ENCODE measurements at regions not wholly inside any gene's neighbourhood (a gene's known extent, or its start where the extent isn't known, plus 50 kb on each side); places are given as distances from the start of the nearest gene placed in this dataset.
"Not testable (repeated sequence)": the region's sequence is repeated elsewhere in the genome, so short reads cannot be mapped to it uniquely, and the experiment has no call there.

DNA sequence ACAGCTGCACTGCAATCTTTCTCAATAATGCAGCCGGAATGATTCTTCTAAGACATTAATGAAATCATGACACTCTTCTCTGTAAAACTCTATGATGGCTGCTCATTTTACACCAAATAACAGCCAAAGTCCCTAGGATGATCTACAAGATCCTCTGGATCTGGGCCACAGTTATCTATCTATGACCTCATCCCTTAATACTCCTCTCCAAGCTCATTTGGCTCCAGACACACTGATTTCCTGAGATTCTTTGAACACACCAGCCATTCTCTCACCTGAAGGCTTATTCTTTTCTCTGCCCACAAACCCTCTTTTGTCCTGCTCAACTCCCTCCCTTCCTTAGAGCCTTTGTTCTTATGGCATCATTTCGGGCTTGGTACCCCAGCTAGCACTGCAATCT, 577.4 kb upstream of the ANKRD30A start:
- H3K4me1 ChIP-seq (ENCODE audit: control insufficient read depth, insufficient read depth, low read length): no peaks in the 10 kb centered on the region
- H3K27me3 ChIP-seq (replicated peaks; ENCODE audit: control insufficient read depth, insufficient read depth, low read length): no peaks in the 10 kb centered on the region
- H3K36me3 ChIP-seq (ENCODE audit: control insufficient read depth, insufficient read depth, low read length, severe bottlenecking): no peaks in the 10 kb centered on the region
- H3K9ac ChIP-seq (ENCODE audit: low read length): no peak overlapping the region
- H3K9me3 ChIP-seq (ENCODE audit: control insufficient read depth, low read length): no peaks in the 10 kb centered on the region
- no peak for DNase-seq (ENCODE audit: low read depth)
- no peak overlapping the region for H3K4me3 ChIP-seq (ENCODE audit: low read length)

DNA sequence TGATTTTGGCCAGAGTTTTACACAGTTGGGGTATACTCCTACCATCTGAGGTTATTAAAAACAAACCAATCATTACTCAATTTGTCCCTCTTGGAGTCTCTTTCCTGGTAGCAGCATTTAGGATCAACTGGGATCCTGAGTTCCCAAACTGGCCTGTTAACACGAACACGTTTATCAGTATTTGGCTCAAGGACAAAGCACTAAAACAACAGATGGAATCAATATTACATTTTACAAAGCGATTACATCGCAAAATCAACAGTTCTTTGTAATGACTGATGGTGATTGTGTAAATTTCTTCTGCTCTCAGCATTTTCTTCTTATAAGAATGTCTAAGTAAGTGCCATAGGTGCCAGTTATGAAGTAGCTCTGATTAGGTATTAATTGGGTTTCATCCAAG, 582.9 kb upstream of the ANKRD30A start:
- no peak overlapping the region for H3K4me3 ChIP-seq (ENCODE audit: low read length)
- peaks cover 8% of the 10 kb centered on the region for H3K4me1 ChIP-seq (ENCODE audit: control insufficient read depth, insufficient read depth, low read length)
- no peaks in the 10 kb centered on the region for H3K9me3 ChIP-seq (ENCODE audit: control insufficient read depth, low read length)
- H3K36me3 ChIP-seq (ENCODE audit: control insufficient read depth, insufficient read depth, low read length, severe bottlenecking): no peaks in the 10 kb centered on the region
- H3K9ac ChIP-seq (ENCODE audit: low read length): no peak overlapping the region
- H3K27me3 ChIP-seq (replicated peaks; ENCODE audit: control insufficient read depth, insufficient read depth, low read length): no peaks in the 10 kb centered on the region
- no peak for DNase-seq (ENCODE audit: low read depth)

GRCh38 chr10:36540611-36541010, 584.8 kb upstream of the ANKRD30A start:
- H3K4me3 ChIP-seq (ENCODE audit: low read length): no peak overlapping the region
- H3K27me3 ChIP-seq (replicated peaks; ENCODE audit: control insufficient read depth, insufficient read depth, low read length): no peaks in the 10 kb centered on the region
- H3K4me1 ChIP-seq (ENCODE audit: control insufficient read depth, insufficient read depth, low read length): peaks cover 8% of the 10 kb centered on the region
- DNase-seq (ENCODE audit: low read depth): no peak
- H3K9ac ChIP-seq (ENCODE audit: low read length): no peak overlapping the region
- no peaks in the 10 kb centered on the region for H3K36me3 ChIP-seq (ENCODE audit: control insufficient read depth, insufficient read depth, low read length, severe bottlenecking)
- H3K9me3 ChIP-seq (ENCODE audit: control insufficient read depth, low read length): no peaks in the 10 kb centered on the region

DNA sequence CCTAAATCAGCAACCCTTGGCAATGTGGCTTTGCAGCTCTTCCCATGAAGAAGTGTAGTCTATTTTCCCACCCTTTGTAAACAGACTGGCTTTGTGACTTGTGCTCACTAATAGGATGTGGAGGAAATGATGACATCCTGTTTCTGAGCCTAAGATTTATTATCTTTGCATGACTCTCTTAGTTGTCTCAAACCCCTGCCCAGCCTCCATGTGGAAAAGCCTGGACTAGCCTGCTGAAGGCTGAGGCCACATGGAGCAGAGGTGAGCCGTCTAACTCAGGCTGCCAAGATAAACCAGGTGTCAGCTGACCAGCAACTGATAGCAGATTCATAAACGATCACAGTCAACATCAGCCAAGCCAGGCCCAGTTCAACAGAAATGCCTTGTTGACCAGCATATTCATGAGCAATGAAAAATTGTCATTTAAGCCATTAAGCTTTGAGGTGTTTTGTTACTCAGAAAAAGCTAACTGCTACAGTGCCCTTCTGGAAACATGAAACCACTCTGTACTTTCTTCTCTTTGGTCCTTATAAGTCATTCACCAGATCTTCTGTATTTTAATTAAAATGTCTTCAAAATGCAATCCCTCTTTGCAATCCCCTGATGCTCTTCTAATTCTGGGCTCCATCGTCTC, 586.3 kb upstream of the ANKRD30A start:
- Histone ChIP-seq H3K9ac (ENCODE audit: low read length) (no peak overlapping the region), H3K9me3 (ENCODE audit: control insufficient read depth, low read length) (no peaks in the 10 kb centered on the region), H3K36me3 (ENCODE audit: control insufficient read depth, insufficient read depth, low read length, severe bottlenecking) (no peaks in the 10 kb centered on the region), H3K27me3 (replicated peaks; ENCODE audit: control insufficient read depth, insufficient read depth, low read length) (no peaks in the 10 kb centered on the region), H3K4me1 (ENCODE audit: control insufficient read depth, insufficient read depth, low read length) (peaks cover 8% of the 10 kb centered on the region), H3K4me3 (ENCODE audit: low read length) (no peak overlapping the region)
- DNase-seq (ENCODE audit: low read depth): no peak

DNA sequence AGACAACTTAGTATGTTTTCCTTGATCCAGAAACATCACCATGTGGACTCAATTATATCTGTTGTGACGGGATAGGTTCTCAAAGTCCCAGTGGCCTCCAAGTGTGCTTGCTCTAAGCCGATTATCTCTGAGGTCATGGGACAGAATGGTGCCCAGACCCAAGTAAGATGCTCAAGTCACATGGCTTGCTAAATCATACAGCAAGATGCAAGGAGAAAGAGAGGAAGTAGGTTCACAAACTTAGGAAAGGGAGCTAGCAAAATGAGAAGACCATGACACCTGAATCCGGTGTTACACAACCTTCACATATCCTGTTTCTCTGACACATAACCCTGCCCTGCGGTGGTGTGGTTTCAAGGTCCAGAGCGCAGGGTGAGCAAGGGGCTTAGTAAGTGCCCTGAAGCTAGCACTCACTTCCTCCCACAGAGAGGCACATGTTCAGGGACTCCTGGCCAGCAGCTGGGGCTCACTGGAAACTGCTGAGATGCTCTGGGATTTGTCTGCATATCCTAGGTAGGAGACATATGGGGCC, 590.9 kb upstream of the ANKRD30A start:
- Histone ChIP-seq H3K4me3 (ENCODE audit: low read length) (no peak overlapping the region), H3K27me3 (replicated peaks; ENCODE audit: control insufficient read depth, insufficient read depth, low read length) (no peaks in the 10 kb centered on the region), H3K9ac (ENCODE audit: low read length) (no peak overlapping the region), H3K4me1 (ENCODE audit: control insufficient read depth, insufficient read depth, low read length) (no peaks in the 10 kb centered on the region), H3K36me3 (ENCODE audit: control insufficient read depth, insufficient read depth, low read length, severe bottlenecking) (no peaks in the 10 kb centered on the region), H3K9me3 (ENCODE audit: control insufficient read depth, low read length) (peaks cover 11% of the 10 kb centered on the region)
- peak; percentile 88 for DNase-seq (ENCODE audit: low read depth)

GRCh38 chr10:36533861-36534260, 591.5 kb upstream of the ANKRD30A start:
- H3K4me1 ChIP-seq (ENCODE audit: control insufficient read depth, insufficient read depth, low read length): no peaks in the 10 kb centered on the region
- peaks cover 17% of the 10 kb centered on the region for H3K9me3 ChIP-seq (ENCODE audit: control insufficient read depth, low read length)
- DNase-seq (ENCODE audit: low read depth): no peak
- no peak overlapping the region for H3K4me3 ChIP-seq (ENCODE audit: low read length)
- H3K9ac ChIP-seq (ENCODE audit: low read length): no peak overlapping the region
- H3K27me3 ChIP-seq (replicated peaks; ENCODE audit: control insufficient read depth, insufficient read depth, low read length): no peaks in the 10 kb centered on the region
- H3K36me3 ChIP-seq (ENCODE audit: control insufficient read depth, insufficient read depth, low read length, severe bottlenecking): no peaks in the 10 kb centered on the region

- no peak overlapping the region for H3K4me3 ChIP-seq (ENCODE audit: low read length)
- no peak overlapping the region for H3K9ac ChIP-seq (ENCODE audit: low read length)
- H3K9me3 ChIP-seq (ENCODE audit: control insufficient read depth, low read length): peaks cover 17% of the 10 kb centered on the region
- no peaks in the 10 kb centered on the region for H3K4me1 ChIP-seq (ENCODE audit: control insufficient read depth, insufficient read depth, low read length)
- no peaks in the 10 kb centered on the region for H3K36me3 ChIP-seq (ENCODE audit: control insufficient read depth, insufficient read depth, low read length, severe bottlenecking)
- no peaks in the 10 kb centered on the region for H3K27me3 ChIP-seq (replicated peaks; ENCODE audit: control insufficient read depth, insufficient read depth, low read length)
- DNase-seq (ENCODE audit: low read depth): no peak
These were observed 592.1 kb upstream of the ANKRD30A start for GRCh38 chr10:36533316-36533715.

DNA sequence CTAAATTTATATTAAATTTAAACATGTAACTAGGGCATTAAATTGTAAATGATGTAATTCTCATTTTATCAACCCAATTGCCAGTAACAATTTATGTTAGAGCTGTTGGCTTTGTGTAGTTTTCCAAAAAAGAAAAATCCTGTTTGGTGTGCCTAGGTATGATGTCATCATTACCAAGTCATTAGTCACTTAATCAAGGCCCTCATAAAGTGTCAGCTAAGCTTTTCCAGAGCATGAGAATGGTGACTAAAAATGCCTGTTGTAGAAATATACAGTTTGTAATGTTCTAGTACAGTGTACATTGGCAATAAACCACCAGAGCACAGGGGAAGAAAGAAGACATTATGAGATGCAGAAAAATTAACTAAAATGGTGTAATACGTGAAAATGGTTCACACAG, 593.8 kb upstream of the ANKRD30A start:
- Histone ChIP-seq H3K36me3 (ENCODE audit: control insufficient read depth, insufficient read depth, low read length, severe bottlenecking) (no peaks in the 10 kb centered on the region), H3K9me3 (ENCODE audit: control insufficient read depth, low read length) (peaks cover 17% of the 10 kb centered on the region), H3K4me3 (ENCODE audit: low read length) (no peak overlapping the region), H3K27me3 (replicated peaks; ENCODE audit: control insufficient read depth, insufficient read depth, low read length) (no peaks in the 10 kb centered on the region), H3K4me1 (ENCODE audit: control insufficient read depth, insufficient read depth, low read length) (no peaks in the 10 kb centered on the region), H3K9ac (ENCODE audit: low read length) (no peak overlapping the region)
- no peak for DNase-seq (ENCODE audit: low read depth)

DNA sequence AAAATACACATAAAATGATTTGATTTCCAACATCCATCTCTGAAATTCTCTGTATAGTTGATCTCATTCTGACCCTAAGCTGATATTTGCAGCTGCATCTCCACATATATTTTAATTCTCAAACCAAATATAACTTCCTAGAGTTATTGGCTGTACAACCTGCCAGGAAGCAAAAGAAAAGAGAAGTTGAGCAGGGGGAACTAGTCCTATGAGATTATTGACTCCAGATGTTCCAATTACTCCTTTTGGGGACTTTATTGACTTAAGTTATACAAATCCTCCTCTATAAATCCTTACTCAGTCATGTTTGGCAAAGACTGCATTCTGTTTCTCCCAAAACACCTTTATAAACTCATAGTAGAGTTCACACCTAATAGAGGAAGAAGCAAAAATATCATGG, 599.4 kb upstream of the ANKRD30A start:
- Histone ChIP-seq H3K9ac (ENCODE audit: low read length) (no peak overlapping the region), H3K9me3 (ENCODE audit: control insufficient read depth, low read length) (peaks cover 17% of the 10 kb centered on the region), H3K27me3 (replicated peaks; ENCODE audit: control insufficient read depth, insufficient read depth, low read length) (no peaks in the 10 kb centered on the region), H3K36me3 (ENCODE audit: control insufficient read depth, insufficient read depth, low read length, severe bottlenecking) (no peaks in the 10 kb centered on the region), H3K4me1 (ENCODE audit: control insufficient read depth, insufficient read depth, low read length) (no peaks in the 10 kb centered on the region), H3K4me3 (ENCODE audit: low read length) (no peak overlapping the region)
- no peak for DNase-seq (ENCODE audit: low read depth)

- not testable (repeated sequence) for H3K36me3 ChIP-seq (ENCODE audit: control insufficient read depth, insufficient read depth, low read length, severe bottlenecking); H3K4me1 ChIP-seq (ENCODE audit: control insufficient read depth, insufficient read depth, low read length); H3K27me3 ChIP-seq (replicated peaks; ENCODE audit: control insufficient read depth, insufficient read depth, low read length); H3K4me3 ChIP-seq (ENCODE audit: low read length); H3K9ac ChIP-seq (ENCODE audit: low read length); DNase-seq (ENCODE audit: low read depth); H3K9me3 ChIP-seq (ENCODE audit: control insufficient read depth, low read length)
These were observed 601.3 kb upstream of the ANKRD30A start for GRCh38 chr10:36524126-36524525.

GRCh38 chr10:36519909-36520308, 605.5 kb upstream of the ANKRD30A start:
- Histone ChIP-seq H3K4me3 (ENCODE audit: low read length) (no peak overlapping the region), H3K9ac (ENCODE audit: low read length) (no peak overlapping the region), H3K27me3 (replicated peaks; ENCODE audit: control insufficient read depth, insufficient read depth, low read length) (no peaks in the 10 kb centered on the region), H3K4me1 (ENCODE audit: control insufficient read depth, insufficient read depth, low read length) (no peaks in the 10 kb centered on the region), H3K36me3 (ENCODE audit: control insufficient read depth, insufficient read depth, low read length, severe bottlenecking) (no peaks in the 10 kb centered on the region), H3K9me3 (ENCODE audit: control insufficient read depth, low read length) (peaks cover 8% of the 10 kb centered on the region)
- no peak for DNase-seq (ENCODE audit: low read depth)

- Histone ChIP-seq H3K9ac (ENCODE audit: low read length) (no peak overlapping the region), H3K4me3 (ENCODE audit: low read length) (no peak overlapping the region), H3K9me3 (ENCODE audit: control insufficient read depth, low read length) (peaks cover 8% of the 10 kb centered on the region), H3K27me3 (replicated peaks; ENCODE audit: control insufficient read depth, insufficient read depth, low read length) (no peaks in the 10 kb centered on the region), H3K4me1 (ENCODE audit: control insufficient read depth, insufficient read depth, low read length) (peaks cover 4% of the 10 kb centered on the region), H3K36me3 (ENCODE audit: control insufficient read depth, insufficient read depth, low read length, severe bottlenecking) (no peaks in the 10 kb centered on the region)
- DNase-seq (ENCODE audit: low read depth): no peak
These were observed 609.1 kb upstream of the ANKRD30A start for GRCh38 chr10:36516281-36516680.

All from adipocyte (in vitro differentiated cells).